ENCODE measurements at regions not wholly inside any gene's neighbourhood (a gene's known extent, or its start where the extent isn't known, plus 50 kb on each side); places are given as distances from the start of the nearest gene placed in this dataset.

DNA sequence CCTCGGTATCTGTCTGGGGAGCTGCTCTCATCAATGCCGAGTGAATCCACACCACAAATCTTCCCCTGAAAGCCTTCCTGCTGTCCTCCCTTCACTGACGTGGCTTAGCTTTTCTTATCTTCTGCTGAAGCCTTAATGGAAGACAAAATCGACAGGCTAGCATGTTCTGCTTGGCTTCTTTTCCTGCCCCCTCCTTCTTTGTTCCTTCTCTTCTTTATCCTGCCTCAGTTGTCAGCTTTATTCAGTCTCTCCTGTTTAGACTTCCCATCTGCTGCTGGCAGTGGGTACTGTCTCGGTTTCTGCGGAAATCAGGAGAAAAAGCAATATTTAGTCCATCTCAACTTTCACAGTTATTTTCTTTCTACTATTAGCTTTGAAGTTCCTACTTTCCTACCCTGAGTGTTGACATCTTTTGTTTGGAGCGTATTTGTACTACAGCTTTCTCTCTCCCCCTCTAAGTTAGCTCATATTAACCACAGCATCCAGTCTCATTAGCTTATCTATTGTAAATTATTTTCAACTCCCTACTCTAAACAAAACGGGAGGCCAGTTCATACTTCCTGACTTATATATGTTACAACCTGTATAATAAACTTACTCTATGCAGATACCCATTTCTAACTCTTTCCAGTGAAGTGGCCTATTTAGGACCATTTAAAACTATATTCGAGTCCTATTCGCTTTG, 226.0 kb downstream of the DACT1 start:
- Histone ChIP-seq H3K9me3 (ENCODE audit: control insufficient read depth, insufficient read depth, low read length) (peaks cover 12% of the 10 kb centered on the region), H3K27ac (ENCODE audit: low read length) (no peak overlapping the region), H3K4me1 (ENCODE audit: control insufficient read depth, insufficient read depth, low read length) (no peaks in the 10 kb centered on the region), H3K27me3 (ENCODE audit: control insufficient read depth, insufficient read depth, low read length) (no peaks in the 10 kb centered on the region), H3K36me3 (ENCODE audit: control insufficient read depth, insufficient read depth, low read length) (no peaks in the 10 kb centered on the region), H3K4me3 (ENCODE audit: low read length) (no peak overlapping the region)
- peaks cover 9% of the 10 kb centered on the region for H3K36me3 Mint-ChIP-seq
- ATAC-seq (no peak), DNase-seq (no peak)
- H3K9me3 Mint-ChIP-seq, result peaks cover 5 to 9% of the 10 kb centered on the region in 2 donors
- H3K27me3 Mint-ChIP-seq (ENCODE audit: low read depth in 2 of 2), result no peaks in the 10 kb centered on the region
- 89% methylated on average over 10 of the region's 10 CpGs for WGBS (ENCODE audit: insufficient coverage)
- H3K27ac Mint-ChIP-seq, result no peak overlapping the region
- no peaks in the 10 kb centered on the region for H3K4me1 Mint-ChIP-seq
- intact Hi-C loops (cut with micrococcal nuclease), result no loop called here
- no peak overlapping the region for H3K4me3 Mint-ChIP-seq
- TF ChIP-seq, protein P1, sequence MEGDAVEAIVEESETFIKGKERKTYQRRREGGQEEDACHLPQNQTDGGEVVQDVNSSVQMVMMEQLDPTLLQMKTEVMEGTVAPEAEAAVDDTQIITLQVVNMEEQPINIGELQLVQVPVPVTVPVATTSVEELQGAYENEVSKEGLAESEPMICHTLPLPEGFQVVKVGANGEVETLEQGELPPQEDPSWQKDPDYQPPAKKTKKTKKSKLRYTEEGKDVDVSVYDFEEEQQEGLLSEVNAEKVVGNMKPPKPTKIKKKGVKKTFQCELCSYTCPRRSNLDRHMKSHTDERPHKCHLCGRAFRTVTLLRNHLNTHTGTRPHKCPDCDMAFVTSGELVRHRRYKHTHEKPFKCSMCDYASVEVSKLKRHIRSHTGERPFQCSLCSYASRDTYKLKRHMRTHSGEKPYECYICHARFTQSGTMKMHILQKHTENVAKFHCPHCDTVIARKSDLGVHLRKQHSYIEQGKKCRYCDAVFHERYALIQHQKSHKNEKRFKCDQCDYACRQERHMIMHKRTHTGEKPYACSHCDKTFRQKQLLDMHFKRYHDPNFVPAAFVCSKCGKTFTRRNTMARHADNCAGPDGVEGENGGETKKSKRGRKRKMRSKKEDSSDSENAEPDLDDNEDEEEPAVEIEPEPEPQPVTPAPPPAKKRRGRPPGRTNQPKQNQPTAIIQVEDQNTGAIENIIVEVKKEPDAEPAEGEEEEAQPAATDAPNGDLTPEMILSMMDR (IDR thresholded peaks at IDR 0.05), result no peak

GRCh38 chr14:58864751-58865513, 227.2 kb downstream of the DACT1 start:
- TF ChIP-seq, protein P1 (IDR thresholded peaks at IDR 0.05), result no peak
- H3K27ac Mint-ChIP-seq, result no peak overlapping the region

DNA sequence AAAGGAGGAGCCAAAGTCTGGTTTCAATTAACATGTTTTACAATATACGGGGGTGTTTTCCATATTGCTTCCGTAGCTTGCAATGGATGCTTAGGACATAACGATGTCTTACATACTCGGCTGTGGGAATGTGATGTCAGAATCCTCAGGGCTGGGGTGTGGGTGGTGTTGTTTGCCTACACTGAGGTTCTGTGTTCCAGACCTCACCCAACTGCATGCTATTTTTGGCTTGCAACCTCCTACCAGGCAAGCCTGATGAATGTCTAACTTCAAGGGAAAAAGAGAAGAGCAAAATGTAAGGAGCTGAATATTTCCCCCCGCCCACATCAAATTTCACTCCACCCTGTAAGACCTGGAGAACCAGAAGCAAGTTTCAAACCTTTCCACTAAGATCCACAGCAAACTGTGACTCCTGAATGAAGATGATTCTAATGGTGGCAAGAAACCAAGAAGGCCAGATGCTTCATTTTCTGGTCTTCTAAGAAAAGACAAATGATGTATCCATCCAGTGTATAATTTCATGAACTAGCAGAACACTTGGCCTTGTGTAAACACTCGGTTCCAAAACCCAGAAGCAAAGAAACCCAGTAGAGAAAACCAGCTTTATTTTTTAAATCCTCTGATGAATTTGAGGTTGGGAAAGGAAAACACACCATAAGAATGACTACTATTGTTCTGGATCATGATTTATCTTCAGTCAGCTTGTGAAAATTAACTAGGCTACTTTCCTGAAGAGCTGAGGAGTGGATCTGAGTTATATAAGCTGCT, 227.9 kb downstream of the DACT1 start:
- Mint-ChIP-seq H3K4me3 (no peak overlapping the region), H3K4me1 (no peaks in the 10 kb centered on the region), H3K36me3 (no peaks in the 10 kb centered on the region), H3K27ac (no peak overlapping the region), H3K27me3 (ENCODE audit: low read depth in 2 of 2) (no peaks in the 10 kb centered on the region), H3K9me3 (peaks cover 0 to 6% of the 10 kb centered on the region in 2 donors)
- ATAC-seq, result no peak
- intact Hi-C loops (cut with micrococcal nuclease), result no loop called here
- no peaks in the 10 kb centered on the region for H3K27me3 ChIP-seq (ENCODE audit: control insufficient read depth, insufficient read depth, low read length)
- H3K36me3 ChIP-seq (ENCODE audit: control insufficient read depth, insufficient read depth, low read length), result no peaks in the 10 kb centered on the region
- 92% methylated on average over 5 of the region's 6 CpGs for WGBS (ENCODE audit: insufficient coverage)
- H3K9me3 ChIP-seq (ENCODE audit: control insufficient read depth, insufficient read depth, low read length), result peaks cover 2% of the 10 kb centered on the region
- H3K4me1 ChIP-seq (ENCODE audit: control insufficient read depth, insufficient read depth, low read length), result no peaks in the 10 kb centered on the region
- DNase-seq, result no peak
- no peak overlapping the region for H3K4me3 ChIP-seq (ENCODE audit: low read length)
- TF ChIP-seq, protein P1 (IDR thresholded peaks at IDR 0.05), result no peak
- no peak overlapping the region for H3K27ac ChIP-seq (ENCODE audit: low read length)

More at GRCh38 chr14:58864751-58865513, 227.2 kb downstream of the DACT1 start:
- Mint-ChIP-seq H3K36me3 (no peaks in the 10 kb centered on the region), H3K4me1 (no peaks in the 10 kb centered on the region), H3K4me3 (no peak overlapping the region), H3K27me3 (ENCODE audit: low read depth in 2 of 2) (no peaks in the 10 kb centered on the region), H3K9me3 (peaks cover 0 to 6% of the 10 kb centered on the region in 2 donors)
- intact Hi-C loops (cut with micrococcal nuclease), result no loop called here
- WGBS (ENCODE audit: insufficient coverage), result 92% methylated on average over 6 of the region's 7 CpGs
- ATAC-seq (no peak), DNase-seq (no peak)
- Histone ChIP-seq H3K4me3 (ENCODE audit: low read length) (no peak overlapping the region), H3K27me3 (ENCODE audit: control insufficient read depth, insufficient read depth, low read length) (no peaks in the 10 kb centered on the region), H3K36me3 (ENCODE audit: control insufficient read depth, insufficient read depth, low read length) (no peaks in the 10 kb centered on the region), H3K4me1 (ENCODE audit: control insufficient read depth, insufficient read depth, low read length) (no peaks in the 10 kb centered on the region), H3K27ac (ENCODE audit: low read length) (no peak overlapping the region), H3K9me3 (ENCODE audit: control insufficient read depth, insufficient read depth, low read length) (peaks cover 9% of the 10 kb centered on the region)

Data from natural killer cell (primary cell).